SU-DHL-6 (cell line): ENCODE measurements at regions not wholly inside any gene's neighbourhood (a gene's known extent, or its start where the extent isn't known, plus 50 kb on each side); places are given as distances from the start of the nearest gene placed in this dataset.
A peak's percentile ranks its signal among the peaks of the same experiment; 100 is the strongest.

Experiments
- H2AFZ ChIP-seq: fragments of 200-600 bp; sonication (generic); 2 replicates; pipeline ENCODE4 v1.6.1; 2014; ENCODE audit warnings: low read depth, mild to moderate bottlenecking, moderate library complexity, mixed read lengths, antibody characterized with exemption, low read length; ENCODE audit not compliant: severe bottlenecking
- H3F3A ChIP-seq: fragments of 200-600 bp; shearing (Covaris generic); 2 replicates; pipeline ENCODE4 v1.6.0; 2016; ENCODE audit warnings: antibody characterized with exemption, mild to moderate bottlenecking; ENCODE audit not compliant: insufficient read depth
- H3K27ac ChIP-seq: fragments of 200-600 bp; sonication (generic); 2 replicates; pipeline ENCODE4 v1.5.1; 2016; ENCODE audit warnings: low read depth, mild to moderate bottlenecking, low read length, moderate library complexity, mixed read lengths
- H3K27me3 ChIP-seq: fragments of 200-600 bp; sonication (generic), shearing (Covaris generic); 2 replicates; pipeline ENCODE4 v1.6.0; 2014; ENCODE audit warnings: mild to moderate bottlenecking, low read length
- H3K36me3 ChIP-seq: fragments of 200-600 bp; sonication (generic); 2 replicates; pipeline ENCODE4 v1.6.1; 2014; ENCODE audit warnings: mild to moderate bottlenecking, low read length, mixed read lengths
- H3K4me2 ChIP-seq: fragments of 300-600, 200-600 bp; shearing (Covaris generic), sonication (generic); 2 replicates; pipeline ENCODE4 v1.6.0; 2014; ENCODE audit warnings: low read length, low read depth, mild to moderate bottlenecking; ENCODE audit not compliant: poor library complexity, severe bottlenecking
- H3K4me3 ChIP-seq: fragments of 200-600 bp; sonication (generic); 2 replicates; pipeline ENCODE4 v1.5.1; 2014; ENCODE audit warnings: antibody characterized with exemption, low read length, mild to moderate bottlenecking, mixed read lengths; ENCODE audit not compliant: insufficient read depth, poor library complexity, severe bottlenecking
- H3K79me2 ChIP-seq: fragments of 200-600 bp; sonication (generic); 2 replicates; pipeline ENCODE4 v1.6.1; 2014; ENCODE audit warnings: mild to moderate bottlenecking, low read length, moderate library complexity; ENCODE audit not compliant: insufficient read depth
- H3K9ac ChIP-seq: fragments of 200-600 bp; sonication (generic); 2 replicates; pipeline ENCODE4 v1.7.0; 2014; ENCODE audit warnings: mild to moderate bottlenecking, low read length
- H3K9me2 ChIP-seq: fragments of 200-600 bp; sonication (generic); replicated peaks from 2 replicates; pipeline ENCODE4 v1.6.1; 2014; ENCODE audit warnings: low read length; ENCODE audit not compliant: insufficient read depth
- H3K9me3 ChIP-seq: fragments of 200-600 bp; sonication (generic); 2 replicates; pipeline ENCODE4 v1.6.1; 2014; ENCODE audit warnings: low read length, mixed read lengths; ENCODE audit not compliant: insufficient read depth
- H4K20me1 ChIP-seq: fragments of 200-600 bp; sonication (generic); 2 replicates; pipeline ENCODE4 v1.6.1; 2014; ENCODE audit warnings: low read depth, mild to moderate bottlenecking, antibody characterized with exemption, low read length, moderate library complexity, mixed read lengths
- EZH2phosphoT487 ChIP-seq: fragments of 200-600 bp; sonication (generic), shearing (Covaris generic); conservative IDR thresholded peaks from 2 replicates; pipeline ENCODE4 v1.6.1; 2018; ENCODE audit warnings: mild to moderate bottlenecking, antibody characterized with exemption, low read length, moderate library complexity, mixed read lengths
- TF ChIP-seq, protein P1 (sequence below): fragments of 200-600 bp; sonication (generic); IDR thresholded peaks from one replicate; pipeline ENCODE4 v1.5.1; 2017; ENCODE audit warnings: antibody characterized with exemption, mild to moderate bottlenecking, low read length, moderate library complexity; ENCODE audit not compliant: insufficient read depth, poor library complexity, severe bottlenecking

- no peaks in the 10 kb centered on the region for H4K20me1 ChIP-seq
- H3K9ac ChIP-seq, result no peak overlapping the region
- H3K4me3 ChIP-seq, result no peak overlapping the region
- H3F3A ChIP-seq, result no peaks in the 10 kb centered on the region
- H2AFZ ChIP-seq, result no peak overlapping the region
- no peak overlapping the region for H3K4me2 ChIP-seq
- H3K9me2 ChIP-seq, result no peaks in the 10 kb centered on the region
- TF ChIP-seq, protein P1, sequence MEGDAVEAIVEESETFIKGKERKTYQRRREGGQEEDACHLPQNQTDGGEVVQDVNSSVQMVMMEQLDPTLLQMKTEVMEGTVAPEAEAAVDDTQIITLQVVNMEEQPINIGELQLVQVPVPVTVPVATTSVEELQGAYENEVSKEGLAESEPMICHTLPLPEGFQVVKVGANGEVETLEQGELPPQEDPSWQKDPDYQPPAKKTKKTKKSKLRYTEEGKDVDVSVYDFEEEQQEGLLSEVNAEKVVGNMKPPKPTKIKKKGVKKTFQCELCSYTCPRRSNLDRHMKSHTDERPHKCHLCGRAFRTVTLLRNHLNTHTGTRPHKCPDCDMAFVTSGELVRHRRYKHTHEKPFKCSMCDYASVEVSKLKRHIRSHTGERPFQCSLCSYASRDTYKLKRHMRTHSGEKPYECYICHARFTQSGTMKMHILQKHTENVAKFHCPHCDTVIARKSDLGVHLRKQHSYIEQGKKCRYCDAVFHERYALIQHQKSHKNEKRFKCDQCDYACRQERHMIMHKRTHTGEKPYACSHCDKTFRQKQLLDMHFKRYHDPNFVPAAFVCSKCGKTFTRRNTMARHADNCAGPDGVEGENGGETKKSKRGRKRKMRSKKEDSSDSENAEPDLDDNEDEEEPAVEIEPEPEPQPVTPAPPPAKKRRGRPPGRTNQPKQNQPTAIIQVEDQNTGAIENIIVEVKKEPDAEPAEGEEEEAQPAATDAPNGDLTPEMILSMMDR, result no peak
- no peak for TF ChIP-seq EZH2phosphoT487
- no peaks in the 10 kb centered on the region for H3K79me2 ChIP-seq
- no peaks in the 10 kb centered on the region for H3K36me3 ChIP-seq
- no peak overlapping the region for H3K27ac ChIP-seq
- no peaks in the 10 kb centered on the region for H3K9me3 ChIP-seq
- no peaks in the 10 kb centered on the region for H3K27me3 ChIP-seq
Measured at GRCh38 chr11:35073691-35074419, 65.1 kb upstream of the CD44 start.

- Histone ChIP-seq H3K9ac (no peak overlapping the region), H3K36me3 (no peaks in the 10 kb centered on the region), H3K27me3 (no peaks in the 10 kb centered on the region), H3K79me2 (no peaks in the 10 kb centered on the region), H3K9me2 (no peaks in the 10 kb centered on the region), H3K27ac (no peak overlapping the region), H3K4me3 (no peak overlapping the region), H4K20me1 (no peaks in the 10 kb centered on the region), H3K4me2 (no peak overlapping the region), H2AFZ (no peak overlapping the region), H3F3A (no peaks in the 10 kb centered on the region), H3K9me3 (no peaks in the 10 kb centered on the region)
- TF ChIP-seq, protein P1, result no peak
- no peak for TF ChIP-seq EZH2phosphoT487
Measured at GRCh38 chr11:35076201-35077100, 62.5 kb upstream of the CD44 start.

- H3F3A ChIP-seq, result no peaks in the 10 kb centered on the region
- no peaks in the 10 kb centered on the region for H4K20me1 ChIP-seq
- no peak overlapping the region for H3K27ac ChIP-seq
- no peaks in the 10 kb centered on the region for H3K9me2 ChIP-seq
- no peak overlapping the region for H3K9ac ChIP-seq
- no peak for TF ChIP-seq EZH2phosphoT487
- TF ChIP-seq, protein P1, result no peak
- H3K27me3 ChIP-seq, result no peaks in the 10 kb centered on the region
- peak overlapping the region; percentile 9 for H2AFZ ChIP-seq
- H3K9me3 ChIP-seq, result no peaks in the 10 kb centered on the region
- H3K36me3 ChIP-seq, result no peaks in the 10 kb centered on the region
- H3K4me3 ChIP-seq, result no peak overlapping the region
- no peaks in the 10 kb centered on the region for H3K79me2 ChIP-seq
- H3K4me2 ChIP-seq, result peak overlapping the region; percentile 1
Measured at GRCh38 chr11:35077709-35078469, 61.1 kb upstream of the CD44 start.
